Rectal smooth muscle tissue (tissue), 1 donor: ENCODE measurements at regions not wholly inside any gene's neighbourhood (a gene's known extent, or its start where the extent isn't known, plus 50 kb on each side); places are given as distances from the start of the nearest gene placed in this dataset.

Source experiments
- H3K27ac ChIP-seq: one replicate; pipeline ENCODE4 v1.7.0; 2013; ENCODE audit warnings: low read depth, low read length, inconsistent platforms
- H3K27me3 ChIP-seq: one replicate; pipeline ENCODE4 v1.7.0; 2013; ENCODE audit warnings: low read length; ENCODE audit not compliant: control insufficient read depth, insufficient read depth
- H3K36me3 ChIP-seq: one replicate; pipeline ENCODE4 v1.7.0; 2013; ENCODE audit warnings: low read length; ENCODE audit not compliant: control insufficient read depth, insufficient read depth
- H3K4me1 ChIP-seq: one replicate; pipeline ENCODE4 v1.7.0; 2013; ENCODE audit warnings: low read length; ENCODE audit not compliant: control insufficient read depth, insufficient read depth
- H3K4me3 ChIP-seq: one replicate; pipeline ENCODE4 v1.7.0; 2013; ENCODE audit warnings: low read length
- H3K9ac ChIP-seq: one replicate; pipeline ENCODE4 v1.7.0; 2013; ENCODE audit warnings: low read length

GRCh38 chr12:46107591-46107990 lies 117.2 kb upstream of the SCAF11 start:
- Histone ChIP-seq H3K27ac (no peak overlapping the region), H3K36me3 (no peaks in the 10 kb centered on the region), H3K4me3 (no peak overlapping the region), H3K27me3 (no peaks in the 10 kb centered on the region), H3K9ac (no peak overlapping the region), H3K4me1 (no peaks in the 10 kb centered on the region)

- H3K27ac ChIP-seq, result no peak overlapping the region
- no peak overlapping the region for H3K9ac ChIP-seq
- no peaks in the 10 kb centered on the region for H3K4me1 ChIP-seq
- H3K36me3 ChIP-seq, result no peaks in the 10 kb centered on the region
- H3K27me3 ChIP-seq, result no peaks in the 10 kb centered on the region
- no peak overlapping the region for H3K4me3 ChIP-seq
Measured at GRCh38 chr12:46105735-46106134, 115.4 kb upstream of the SCAF11 start.

GRCh38 chr12:46103559-46104383 lies 113.4 kb upstream of the SCAF11 start:
- Histone ChIP-seq H3K27me3 (no peaks in the 10 kb centered on the region), H3K4me1 (no peaks in the 10 kb centered on the region), H3K9ac (no peak overlapping the region), H3K36me3 (no peaks in the 10 kb centered on the region), H3K27ac (no peak overlapping the region), H3K4me3 (no peak overlapping the region)

GRCh38 chr12:46101485-46101869 lies 111.1 kb upstream of the SCAF11 start:
- no peaks in the 10 kb centered on the region for H3K27me3 ChIP-seq
- H3K36me3 ChIP-seq, result no peaks in the 10 kb centered on the region
- no peak overlapping the region for H3K4me3 ChIP-seq
- no peak overlapping the region for H3K9ac ChIP-seq
- no peaks in the 10 kb centered on the region for H3K4me1 ChIP-seq
- no peak overlapping the region for H3K27ac ChIP-seq

GRCh38 chr12:46100551-46101484 lies 110.4 kb upstream of the SCAF11 start:
- H3K27ac ChIP-seq, result no peak overlapping the region
- H3K4me3 ChIP-seq, result no peak overlapping the region
- no peaks in the 10 kb centered on the region for H3K36me3 ChIP-seq
- H3K9ac ChIP-seq, result no peak overlapping the region
- H3K4me1 ChIP-seq, result no peaks in the 10 kb centered on the region
- no peaks in the 10 kb centered on the region for H3K27me3 ChIP-seq

GRCh38 chr12:46089414-46090162 lies 99.2 kb upstream of the SCAF11 start:
- Histone ChIP-seq H3K4me1 (no peaks in the 10 kb centered on the region), H3K27ac (no peak overlapping the region), H3K9ac (no peak overlapping the region), H3K36me3 (no peaks in the 10 kb centered on the region), H3K27me3 (no peaks in the 10 kb centered on the region), H3K4me3 (no peak overlapping the region)

GRCh38 chr12:46087916-46088439 lies 97.6 kb upstream of the SCAF11 start:
- no peaks in the 10 kb centered on the region for H3K4me1 ChIP-seq
- no peak overlapping the region for H3K9ac ChIP-seq
- H3K36me3 ChIP-seq, result no peaks in the 10 kb centered on the region
- no peak overlapping the region for H3K27ac ChIP-seq
- H3K27me3 ChIP-seq, result no peaks in the 10 kb centered on the region
- no peak overlapping the region for H3K4me3 ChIP-seq

GRCh38 chr12:46084666-46085631 lies 94.6 kb upstream of the SCAF11 start:
- H3K9ac ChIP-seq, result no peak overlapping the region

GRCh38 chr12:46082490-46083200 lies 92.3 kb upstream of the SCAF11 start:
- Histone ChIP-seq H3K27me3 (no peaks in the 10 kb centered on the region), H3K9ac (no peak overlapping the region), H3K36me3 (no peaks in the 10 kb centered on the region), H3K27ac (no peak overlapping the region), H3K4me3 (no peak overlapping the region), H3K4me1 (no peaks in the 10 kb centered on the region)

More at GRCh38 chr12:46084666-46085631, 94.6 kb upstream of the SCAF11 start:
- H3K4me1 ChIP-seq, result no peaks in the 10 kb centered on the region
- H3K27ac ChIP-seq, result no peak overlapping the region
- no peaks in the 10 kb centered on the region for H3K27me3 ChIP-seq
- H3K36me3 ChIP-seq, result no peaks in the 10 kb centered on the region
- no peak overlapping the region for H3K4me3 ChIP-seq

GRCh38 chr12:46073321-46073720 lies 82.9 kb upstream of the SCAF11 start:
- H3K9ac ChIP-seq, result no peak overlapping the region
- no peaks in the 10 kb centered on the region for H3K27me3 ChIP-seq
- H3K4me3 ChIP-seq, result no peak overlapping the region
- no peak overlapping the region for H3K27ac ChIP-seq
- H3K4me1 ChIP-seq, result peaks cover 8% of the 10 kb centered on the region
- no peaks in the 10 kb centered on the region for H3K36me3 ChIP-seq
